ENCODE measurements at regions not wholly inside any gene's neighbourhood (a gene's known extent, or its start where the extent isn't known, plus 50 kb on each side); places are given as distances from the start of the nearest gene placed in this dataset.

DNA sequence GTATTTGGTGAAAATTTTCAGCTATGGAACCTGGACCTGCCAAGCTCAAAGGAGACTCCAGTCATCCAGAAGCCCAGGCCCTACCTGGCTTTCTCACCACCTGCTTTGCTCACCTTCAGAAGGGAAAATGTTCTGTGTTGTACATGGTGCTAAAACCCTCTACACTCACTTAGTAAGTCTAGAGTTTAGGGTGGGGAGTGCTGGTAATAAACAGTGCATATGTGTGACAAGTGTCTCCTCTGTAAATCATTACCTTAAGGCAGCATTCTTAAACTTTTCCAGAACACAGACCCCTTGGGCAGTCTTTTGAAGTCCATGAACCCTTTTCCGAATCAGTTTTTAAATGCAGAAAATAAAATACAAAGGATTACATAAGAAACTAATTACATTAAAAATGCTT, 248.8 kb upstream of the PIK3R1 start:
- TF ChIP-seq, protein P1, sequence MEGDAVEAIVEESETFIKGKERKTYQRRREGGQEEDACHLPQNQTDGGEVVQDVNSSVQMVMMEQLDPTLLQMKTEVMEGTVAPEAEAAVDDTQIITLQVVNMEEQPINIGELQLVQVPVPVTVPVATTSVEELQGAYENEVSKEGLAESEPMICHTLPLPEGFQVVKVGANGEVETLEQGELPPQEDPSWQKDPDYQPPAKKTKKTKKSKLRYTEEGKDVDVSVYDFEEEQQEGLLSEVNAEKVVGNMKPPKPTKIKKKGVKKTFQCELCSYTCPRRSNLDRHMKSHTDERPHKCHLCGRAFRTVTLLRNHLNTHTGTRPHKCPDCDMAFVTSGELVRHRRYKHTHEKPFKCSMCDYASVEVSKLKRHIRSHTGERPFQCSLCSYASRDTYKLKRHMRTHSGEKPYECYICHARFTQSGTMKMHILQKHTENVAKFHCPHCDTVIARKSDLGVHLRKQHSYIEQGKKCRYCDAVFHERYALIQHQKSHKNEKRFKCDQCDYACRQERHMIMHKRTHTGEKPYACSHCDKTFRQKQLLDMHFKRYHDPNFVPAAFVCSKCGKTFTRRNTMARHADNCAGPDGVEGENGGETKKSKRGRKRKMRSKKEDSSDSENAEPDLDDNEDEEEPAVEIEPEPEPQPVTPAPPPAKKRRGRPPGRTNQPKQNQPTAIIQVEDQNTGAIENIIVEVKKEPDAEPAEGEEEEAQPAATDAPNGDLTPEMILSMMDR (IDR thresholded peaks at IDR 0.05; ENCODE audit: insufficient read depth, low read length, poor library complexity, severe bottlenecking), result no peak
- TF ChIP-seq EZH2phosphoT487 (conservative IDR thresholded peaks at IDR 0.05; ENCODE audit: low read length), result no peak
